ENCODE measurements at regions not wholly inside any gene's neighbourhood (a gene's known extent, or its start where the extent isn't known, plus 50 kb on each side); places are given as distances from the start of the nearest gene placed in this dataset.

- Histone ChIP-seq H3K4me1 (no peaks in the 10 kb centered on the region), H3K27me3 (peaks cover 0 to 7% (median 0%) of the 10 kb centered on the region in 7 donors), H3K9me3 (no peaks in the 10 kb centered on the region), H3K27ac (no peak overlapping the region), H3K4me3 (no peak overlapping the region), H3K36me3 (no peaks in the 10 kb centered on the region)
- no peak for TF ChIP-seq CTCF (IDR thresholded peaks at IDR 0.05)
- no peak for ATAC-seq
- 17 to 30% methylated on average over 1 of the region's 1 CpG for WGBS, 2 donors
- DNase-seq: no peak
- intact Hi-C loops (cut with DNase I): no loop called here
Observed at GRCh38 chr6:82738773-82739172, 326.9 kb downstream of the UBE3D start.

- no peak for TF ChIP-seq CTCF (IDR thresholded peaks at IDR 0.05)
- DNase-seq (no peak), ATAC-seq (no peak)
- Histone ChIP-seq H3K27me3 (peaks cover 0 to 7% (median 0%) of the 10 kb centered on the region in 7 donors), H3K36me3 (no peaks in the 10 kb centered on the region), H3K4me3 (no peak overlapping the region), H3K4me1 (no peaks in the 10 kb centered on the region), H3K9me3 (no peaks in the 10 kb centered on the region), H3K27ac (no peak overlapping the region)
- 5 to 6% methylated on average over 1 of the region's 1 CpG for WGBS, 2 donors
- intact Hi-C loops (cut with DNase I): no loop called here
Observed at GRCh38 chr6:82739303-82739702, 326.3 kb downstream of the UBE3D start.

- Histone ChIP-seq H3K4me3 (no peak overlapping the region), H3K9me3 (no peaks in the 10 kb centered on the region), H3K36me3 (no peaks in the 10 kb centered on the region), H3K27ac (no peak overlapping the region), H3K27me3 (peaks cover 0 to 7% (median 0%) of the 10 kb centered on the region in 7 donors), H3K4me1 (no peaks in the 10 kb centered on the region)
- ATAC-seq (no peak), DNase-seq (no peak)
- WGBS, 2 donors: 51 to 60% methylated on average over 4 of the region's 4 CpGs
- intact Hi-C loops (cut with DNase I): no loop called here
- TF ChIP-seq CTCF (IDR thresholded peaks at IDR 0.05): no peak
Observed at GRCh38 chr6:82740072-82740471, 325.6 kb downstream of the UBE3D start.

GRCh38 chr6:82741325-82741995, 324.2 kb downstream of the UBE3D start:
- Histone ChIP-seq H3K4me1 (no peaks in the 10 kb centered on the region), H3K36me3 (no peaks in the 10 kb centered on the region), H3K4me3 (no peak overlapping the region), H3K27ac (no peak overlapping the region), H3K27me3 (peaks cover 0 to 4% (median 0%) of the 10 kb centered on the region in 7 donors), H3K9me3 (no peaks in the 10 kb centered on the region)
- 77 to 89% methylated on average over 1 of the region's 1 CpG for WGBS, 2 donors
- ATAC-seq: no peak
- no peak for DNase-seq
- intact Hi-C loops (cut with DNase I): no loop called here
- no peak for TF ChIP-seq CTCF (IDR thresholded peaks at IDR 0.05)

Data from heart right ventricle (tissue), 16 donors.